ENCODE measurements at regions not wholly inside any gene's neighbourhood (a gene's known extent, or its start where the extent isn't known, plus 50 kb on each side); places are given as distances from the start of the nearest gene placed in this dataset.

GRCh38 chr1:86228546-86228945 lies 72.0 kb upstream of the COL24A1 start:
- no peak for DNase-seq (ENCODE audit: low read depth)

GRCh38 chr1:86227026-86227425 lies 70.5 kb upstream of the COL24A1 start:
- DNase-seq (ENCODE audit: low read depth), result no peak

GRCh38 chr1:86226204-86226603 lies 69.6 kb upstream of the COL24A1 start:
- no peak for DNase-seq (ENCODE audit: low read depth)

DNA sequence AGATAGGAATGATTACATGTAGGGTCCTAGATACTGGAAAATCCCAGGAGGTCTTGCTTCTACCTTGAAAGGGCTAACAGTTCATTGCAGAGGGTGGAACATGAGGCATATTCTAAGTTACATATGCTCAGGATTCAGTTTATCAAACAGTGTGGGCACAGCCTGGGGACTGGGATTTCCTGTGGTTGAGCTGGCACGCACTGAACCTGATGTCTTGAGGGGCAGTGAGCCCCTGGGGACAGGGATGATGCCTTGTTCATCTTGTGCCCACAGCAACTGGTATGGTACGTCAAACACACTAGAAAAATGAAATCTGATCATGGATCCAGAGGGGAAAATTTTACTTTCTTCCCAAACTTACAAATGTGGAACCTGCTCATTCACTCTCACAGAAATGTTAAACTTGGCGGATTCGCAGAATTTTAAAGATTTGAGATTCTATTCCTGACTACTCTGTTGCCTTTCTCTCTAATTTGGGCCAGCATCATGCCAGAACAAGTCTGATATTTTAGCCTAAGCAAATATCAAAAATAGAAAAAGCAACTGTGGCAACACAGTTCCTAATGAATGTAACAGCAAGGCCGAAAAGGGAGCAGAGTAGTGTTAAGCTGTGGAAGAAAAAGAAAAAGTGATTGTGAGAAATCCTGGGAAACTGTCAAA lies 68.2 kb upstream of the COL24A1 start:
- DNase-seq (ENCODE audit: low read depth), result no peak

- no peak for DNase-seq (ENCODE audit: low read depth)
These were observed 62.3 kb upstream of the COL24A1 start for GRCh38 chr1:86218859-86219258.

DNA sequence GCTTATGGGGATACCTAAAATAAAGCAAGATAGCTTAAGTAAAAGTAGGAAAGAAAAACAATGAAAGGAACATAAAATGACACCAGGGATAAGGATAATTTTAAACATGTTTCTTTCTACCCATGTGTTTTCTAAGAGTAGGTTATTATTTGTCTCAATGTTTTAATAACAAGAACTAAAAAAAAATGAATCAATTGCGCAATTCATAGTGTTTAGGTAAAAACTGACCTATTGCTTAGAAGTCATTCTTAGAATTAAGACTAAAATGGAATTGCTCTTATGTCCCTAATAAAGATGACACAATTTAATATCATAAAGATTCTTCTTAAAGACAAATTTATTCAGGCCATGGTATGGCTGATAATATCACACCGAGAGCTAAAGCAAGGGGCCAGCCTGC lies 58.0 kb upstream of the COL24A1 start:
- no peak for DNase-seq (ENCODE audit: low read depth)

- DNase-seq (ENCODE audit: low read depth), result no peak
These were observed 52.8 kb upstream of the COL24A1 start for GRCh38 chr1:86209346-86209745.

DNA sequence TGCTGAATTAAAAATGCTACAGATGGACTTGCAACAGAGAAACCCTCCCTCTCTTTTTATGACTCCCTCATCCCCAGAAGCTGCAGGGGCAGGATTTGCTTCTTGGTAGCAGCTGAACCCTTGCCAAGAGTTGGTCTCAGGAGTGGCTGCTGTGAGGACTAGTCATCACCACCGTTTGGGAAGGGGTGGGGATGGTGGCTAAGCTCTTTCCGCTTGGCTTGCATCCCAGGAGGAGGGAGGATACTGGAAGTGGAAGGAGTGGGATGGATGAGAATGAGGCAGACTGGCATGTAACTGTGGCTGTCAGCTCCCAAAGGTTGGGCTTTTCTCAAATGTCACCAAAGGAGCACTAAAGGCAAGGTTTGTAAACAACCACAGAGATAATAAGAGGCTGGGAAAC lies 50.8 kb upstream of the COL24A1 start:
- DNase-seq (ENCODE audit: low read depth), result peak; percentile 30

All from fibroblast of gingiva (primary cell).